H1 (cell line): ENCODE measurements at regions not wholly inside any gene's neighbourhood (a gene's known extent, or its start where the extent isn't known, plus 50 kb on each side); places are given as distances from the start of the nearest gene placed in this dataset.

Experiments
- CTCF ChIA-PET: fragments of 300-600 bp; sonication (Branson Sonifier 250); formaldehyde crosslinking; loops from one replicate; lab custom pipeline; 2021; ENCODE audit not compliant: partially characterized antibody; lab: Charles Lee
- POLR2A ChIA-PET: fragments of 300-600 bp; sonication (Branson Sonifier 250); formaldehyde crosslinking; loops from one replicate; lab custom pipeline; 2021; ENCODE audit warnings: inconsistent platforms; ENCODE audit not compliant: partially characterized antibody; lab: Charles Lee
- DNase-seq, 2 experiments: peaks; one replicate each; pipeline versions ENCODE4 v3.0.0 to v3.0.0-alpha.2; 2010 to 2022; ENCODE audit warnings: low spot score in 2 of 2, low read depth in 1 of 2, mixed read lengths in 1 of 2
- FAIRE-seq: peaks from 2 replicates; lab custom pipeline; 2011; peaks lifted over from hg19 to GRCh38; lab: Jason Lieb, UNC
- H2AFZ ChIP-seq: 2 replicates; pipeline ENCODE4 v1.8.1; 2012; ENCODE audit warnings: low read length, inconsistent platforms
- H2AK5ac ChIP-seq: 2 replicates; pipeline ENCODE4 v1.6.1; 2013; ENCODE audit warnings: low read depth, low read length
- H2BK120ac ChIP-seq: replicated peaks from 2 replicates; pipeline ENCODE3; 2013; ENCODE audit warnings: low read depth, low read length, inconsistent platforms
- H2BK12ac ChIP-seq: 2 replicates; pipeline ENCODE4 v1.6.1; 2013; ENCODE audit warnings: low read depth, low read length
- H2BK15ac ChIP-seq: 2 replicates; pipeline ENCODE4 v1.6.1; 2013; ENCODE audit warnings: low read length
- H2BK20ac ChIP-seq: 2 replicates; pipeline ENCODE4 v1.6.1; 2013; ENCODE audit warnings: low read length
- H2BK5ac ChIP-seq: 2 replicates; pipeline ENCODE4 v1.6.1; 2013; ENCODE audit warnings: low read depth, low read length
- H3K14ac ChIP-seq: 2 replicates; pipeline ENCODE4 v1.6.1; 2013; ENCODE audit warnings: inconsistent platforms; ENCODE audit not compliant: insufficient read length
- H3K18ac ChIP-seq: 2 replicates; pipeline ENCODE4 v1.6.1; 2013; ENCODE audit warnings: low read length; ENCODE audit errors: extremely low read depth
- H3K23ac ChIP-seq: 2 replicates; pipeline ENCODE4 v1.6.1; 2013; ENCODE audit warnings: inconsistent platforms; ENCODE audit not compliant: insufficient read length
- H3K23me2 ChIP-seq: 2 replicates; pipeline ENCODE4 v1.6.1; 2013; ENCODE audit warnings: low read depth, low read length
- H3K27ac ChIP-seq: 2 replicates; pipeline ENCODE4 v1.6.1; 2011; ENCODE audit warnings: low read depth, low read length, inconsistent platforms
- H3K27me3 ChIP-seq, 4 experiments: replicated peaks in 1 of 4; 1 replicate in 1 of 4; 2 replicates in 3 of 4; pipeline versions ENCODE4 v1.6.1 to v1.8.1; 2011 to 2013; ENCODE audit warnings: low read length in 3 of 4, mild to moderate bottlenecking in 3 of 4, inconsistent platforms in 2 of 4, mixed read lengths in 2 of 4, moderate library complexity in 1 of 4; ENCODE audit not compliant: control insufficient read depth in 3 of 4, insufficient read depth in 3 of 4; ENCODE audit errors: extremely low read depth in 1 of 4
- H3K36me3 ChIP-seq, 4 experiments: 2 replicates each; pipeline versions ENCODE4 v1.6.1 to v1.8.1; 2011 to 2013; ENCODE audit warnings: mild to moderate bottlenecking in 4 of 4, low read length in 3 of 4, moderate library complexity in 2 of 4, control low read depth in 1 of 4, inconsistent platforms in 1 of 4; ENCODE audit not compliant: insufficient read depth in 4 of 4, control insufficient read depth in 2 of 4
- H3K4ac ChIP-seq: replicated peaks from 2 replicates; pipeline ENCODE3; 2013; ENCODE audit warnings: low read length, low read depth, mixed read lengths, inconsistent platforms; ENCODE audit not compliant: insufficient read length
- H3K4me1 ChIP-seq, 4 experiments: replicated peaks in 1 of 4; 1 replicate in 1 of 4; 2 replicates in 3 of 4; pipeline versions ENCODE4 v1.6.1 to v1.8.1; 2011 to 2013; ENCODE audit warnings: low read length in 3 of 4, inconsistent platforms in 2 of 4, mixed read lengths in 1 of 4; ENCODE audit not compliant: insufficient read depth in 4 of 4, control insufficient read depth in 3 of 4
- H3K4me2 ChIP-seq, 2 experiments: 2 replicates each; pipeline versions ENCODE4 v1.6.1 to v1.8.1; 2011 to 2013; ENCODE audit warnings: low read depth in 2 of 2, low read length in 2 of 2, control low read depth in 1 of 2, inconsistent platforms in 1 of 2, mild to moderate bottlenecking in 1 of 2; ENCODE audit not compliant: insufficient read depth in 1 of 2
- H3K4me3 ChIP-seq, 4 experiments: fragments of 200-600, 300-600 bp in 1 of 4; sonication (generic), shearing (Covaris generic), sonication (Bioruptor Twin) in 1 of 4; 2 replicates each; pipeline versions ENCODE4 v1.5.1 to v1.8.1; 2011 to 2016; ENCODE audit warnings: low read length in 4 of 4, low read depth in 3 of 4, control low read depth in 2 of 4, inconsistent platforms in 2 of 4, mild to moderate bottlenecking in 2 of 4, mixed read lengths in 1 of 4, moderate library complexity in 1 of 4; ENCODE audit not compliant: insufficient read depth in 2 of 4; ENCODE audit errors: extremely low read depth in 1 of 4
- H3K56ac ChIP-seq: replicated peaks from 2 replicates; pipeline ENCODE3; 2013; ENCODE audit warnings: low read depth, mild to moderate bottlenecking, mixed read lengths, low read length, inconsistent platforms; ENCODE audit not compliant: insufficient read length
- H3K79me1 ChIP-seq: 2 replicates; pipeline ENCODE4 v1.6.1; 2013; ENCODE audit warnings: low read depth, low read length, control low read depth
- H3K79me2 ChIP-seq, 2 experiments: 2 replicates each; pipeline versions ENCODE4 v1.6.1 to v1.8.1; 2012 to 2013; ENCODE audit warnings: low read length in 2 of 2, mild to moderate bottlenecking in 2 of 2, inconsistent platforms in 1 of 2; ENCODE audit not compliant: insufficient read depth in 2 of 2, control insufficient read depth in 1 of 2
- H3K9ac ChIP-seq, 4 experiments: replicated peaks in 1 of 4; 1 replicate in 1 of 4; 2 replicates in 3 of 4; pipeline versions ENCODE4 v1.6.1 to v1.8.1; 2011 to 2013; ENCODE audit warnings: low read depth in 3 of 4, low read length in 3 of 4, control low read depth in 2 of 4, mild to moderate bottlenecking in 2 of 4, moderate library complexity in 2 of 4, inconsistent platforms in 1 of 4; ENCODE audit errors: extremely low read depth in 1 of 4
- H3K9me3 ChIP-seq, 2 experiments: 2 replicates each; pipeline versions ENCODE4 v1.6.1 to v1.8.1; 2012 to 2013; ENCODE audit warnings: mild to moderate bottlenecking in 2 of 2, moderate library complexity in 2 of 2, control low read depth in 1 of 2, inconsistent platforms in 1 of 2, low read depth in 1 of 2, low read length in 1 of 2, mixed read lengths in 1 of 2; ENCODE audit not compliant: insufficient read depth in 2 of 2
- H4K20me1 ChIP-seq, 2 experiments: replicated peaks in 1 of 2; 2 replicates each; pipeline versions ENCODE3 to v1.8.1; 2011 to 2013; ENCODE audit warnings: inconsistent platforms in 2 of 2, low read length in 2 of 2, mild to moderate bottlenecking in 1 of 2; ENCODE audit not compliant: insufficient read depth in 2 of 2, control insufficient read depth in 1 of 2
- H4K5ac ChIP-seq: 2 replicates; pipeline ENCODE4 v1.6.1; 2013; ENCODE audit warnings: low read length, low read depth, mixed read lengths, inconsistent platforms; ENCODE audit not compliant: insufficient read length
- H4K8ac ChIP-seq: 2 replicates; pipeline ENCODE4 v1.8.0; 2013; ENCODE audit warnings: mild to moderate bottlenecking, moderate library complexity, low read length, inconsistent platforms; ENCODE audit not compliant: insufficient read depth; ENCODE audit errors: extremely low read depth
- H4K91ac ChIP-seq: replicated peaks from 2 replicates; pipeline ENCODE3; 2013; ENCODE audit warnings: low read length, mixed read lengths, inconsistent platforms; ENCODE audit not compliant: insufficient read length
- ASH2L ChIP-seq: fragments of 200-600, 300-600 bp; sonication (generic); IDR thresholded peaks from one replicate; pipeline ENCODE4 v1.7.1; 2017; ENCODE audit warnings: low read length
- BRCA1 ChIP-seq: IDR thresholded peaks from 2 replicates; pipeline ENCODE4 v1.6.1; 2012; ENCODE audit warnings: low read depth, low read length, improper control_type of control experiment
- GTF2F1 ChIP-seq: IDR thresholded peaks from 2 replicates; pipeline ENCODE4 v1.6.1; 2012; ENCODE audit warnings: low read depth, low read length, improper control_type of control experiment, borderline replicate concordance
- JUND ChIP-seq: IDR thresholded peaks from 2 replicates; pipeline ENCODE4 v1.6.1; 2011; ENCODE audit warnings: mild to moderate bottlenecking, improper control_type of control experiment, low read length
- NANOG ChIP-seq: IDR thresholded peaks from 2 replicates; pipeline ENCODE4 v1.6.1; 2011; ENCODE audit warnings: low read length, low read depth, mild to moderate bottlenecking, inconsistent platforms; ENCODE audit not compliant: insufficient read depth, poor library complexity, severe bottlenecking
- POU5F1 ChIP-seq: IDR thresholded peaks from 2 replicates; pipeline ENCODE4 v1.6.1; 2011; ENCODE audit warnings: low read depth, mild to moderate bottlenecking, low read length, moderate library complexity
- RAD21 ChIP-seq, 2 experiments: IDR thresholded peaks in 1 of 2; conservative IDR thresholded peaks in 1 of 2; 2 replicates each; pipeline ENCODE4 v1.6.1; 2011; ENCODE audit warnings: low read depth in 2 of 2, low read length in 2 of 2, improper control_type of control experiment in 1 of 2, inconsistent platforms in 1 of 2, mild to moderate bottlenecking in 1 of 2, moderate library complexity in 1 of 2
- RBBP5 ChIP-seq: IDR thresholded peaks from 2 replicates; pipeline ENCODE4 v1.7.1; 2012; ENCODE audit warnings: low read depth, mild to moderate bottlenecking, inconsistent platforms, low read length, moderate library complexity, borderline replicate concordance
- RNF2 ChIP-seq: fragments of 200-900, 300-1000 bp; sonication (generic); IDR thresholded peaks from 2 replicates; pipeline ENCODE4 v1.7.1; 2016; ENCODE audit warnings: borderline replicate concordance, low read depth, mild to moderate bottlenecking, antibody characterized with exemption, low read length; ENCODE audit not compliant: poor library complexity, severe bottlenecking; ENCODE audit errors: missing control alignments
- TAF7 ChIP-seq: optimal IDR thresholded peaks from 2 replicates; pipeline ENCODE3; 2011; ENCODE audit warnings: low read depth, mild to moderate bottlenecking, inconsistent platforms, low read length, moderate library complexity, borderline replicate concordance
- WGBS, 2 experiments: shearing (Covaris generic) in 1 of 2; methylation state at CpG; one replicate each; pipeline versions ENCODE4 v1.1.6 to v1.1.7; 2013 to 2015; ENCODE audit warnings: low lambda C conversion rate in 2 of 2, mixed read lengths in 2 of 2, inconsistent platforms in 1 of 2, low coverage in 1 of 2, missing lambda C conversion rate in 1 of 2; ENCODE audit not compliant: insufficient replicate concordance in 2 of 2, insufficient coverage in 1 of 2, insufficient read length in 1 of 2; ENCODE audit errors: extremely low coverage in 1 of 2, missing lambda C conversion rate in 1 of 2; 5-methylcytosine and 5-hydroxymethylcytosine counted together
- TF ChIP-seq, protein P1 (sequence below): IDR thresholded peaks from 2 replicates; pipeline ENCODE4 v1.6.1; 2011; ENCODE audit warnings: low read depth, mild to moderate bottlenecking, low read length; ENCODE audit not compliant: insufficient read depth

DNA sequence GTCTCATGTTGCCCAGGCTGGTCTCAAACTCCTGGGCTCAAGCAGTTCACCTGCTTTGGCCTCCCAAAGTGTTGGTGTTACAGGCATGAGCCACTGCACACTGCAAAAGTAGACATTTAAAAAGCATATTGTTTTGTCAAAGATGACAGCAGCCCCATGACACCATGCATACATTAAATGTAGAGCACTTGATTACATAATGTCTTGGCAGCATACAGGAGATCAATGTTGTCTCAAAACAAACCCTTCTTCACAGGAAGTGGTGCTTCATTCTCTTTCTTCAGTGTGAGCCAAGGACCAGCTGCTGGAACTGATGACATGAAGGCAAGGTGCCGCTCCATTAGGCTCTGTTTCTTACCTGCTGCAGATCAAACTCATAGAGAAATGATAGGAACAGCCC lies 218.4 kb downstream of the KLF6 start:
- no peaks in the 10 kb centered on the region for H3K27me3 ChIP-seq
- no peak overlapping the region for H3K27ac ChIP-seq
- no peak overlapping the region for H3K14ac ChIP-seq
- no peak overlapping the region for H4K5ac ChIP-seq
- H3K4me3 ChIP-seq: no peak overlapping the region
- H4K91ac ChIP-seq: no peak overlapping the region
- H2BK12ac ChIP-seq: no peak overlapping the region
- no peak overlapping the region for H3K4me2 ChIP-seq
- no peak overlapping the region for H2BK5ac ChIP-seq
- H4K8ac ChIP-seq: no peak overlapping the region
- H3K79me1 ChIP-seq: no peaks in the 10 kb centered on the region
- H2BK15ac ChIP-seq: no peak overlapping the region
- no peaks in the 10 kb centered on the region for H3K36me3 ChIP-seq
- no peak overlapping the region for H3K23ac ChIP-seq
- WGBS, 2 experiments: 88% methylated on average over 1 of the region's 1 CpG; no CpG with 5 or more reads in 1 of the 2 experiments
- FAIRE-seq: no peak
- H3K4ac ChIP-seq: no peak overlapping the region
- H3K56ac ChIP-seq: no peak overlapping the region
- no peaks in the 10 kb centered on the region for H3K23me2 ChIP-seq
- no peak overlapping the region for H2AFZ ChIP-seq
- no peak overlapping the region for H2BK120ac ChIP-seq
- CTCF ChIA-PET: no interaction called here
- no peak overlapping the region for H3K9ac ChIP-seq
- H2BK20ac ChIP-seq: no peak overlapping the region
- POLR2A ChIA-PET: no interaction called here
- H3K79me2 ChIP-seq: no peaks in the 10 kb centered on the region
- no peak for DNase-seq
- no peaks in the 10 kb centered on the region; a peak in 2 of 7 replicates for H3K4me1 ChIP-seq
- H4K20me1 ChIP-seq: no peaks in the 10 kb centered on the region
- no peak overlapping the region for H2AK5ac ChIP-seq
- TF ChIP-seq POU5F1: no peak
- no peak for TF ChIP-seq GTF2F1
- TF ChIP-seq RNF2: no peak
- TF ChIP-seq ASH2L: no peak
- no peak for TF ChIP-seq NANOG
- TF ChIP-seq RAD21 (IDR thresholded peaks at IDR 0.05 in 1 of 2, conservative IDR thresholded peaks at IDR 0.05 in 1 of 2; ENCODE audit: low read depth in 2 of 2, low read length in 2 of 2): no peak
- no peak for TF ChIP-seq BRCA1
- no peak for TF ChIP-seq JUND
- TF ChIP-seq, protein P1, sequence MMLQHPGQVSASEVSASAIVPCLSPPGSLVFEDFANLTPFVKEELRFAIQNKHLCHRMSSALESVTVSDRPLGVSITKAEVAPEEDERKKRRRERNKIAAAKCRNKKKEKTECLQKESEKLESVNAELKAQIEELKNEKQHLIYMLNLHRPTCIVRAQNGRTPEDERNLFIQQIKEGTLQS: no peak
- no peak for TF ChIP-seq TAF7
- TF ChIP-seq RBBP5: no peak
- no peak overlapping the region for H3K18ac ChIP-seq
- peaks cover 3 to 5% of the 10 kb centered on the region in 2 experiments; a peak in 1 of 4 replicates for H3K9me3 ChIP-seq
